Gastrocnemius medialis (tissue), 4 donors: ENCODE measurements at regions not wholly inside any gene's neighbourhood (a gene's known extent, or its start where the extent isn't known, plus 50 kb on each side); places are given as distances from the start of the nearest gene placed in this dataset.

Experiments
- CTCF ChIP-seq, 5 experiments: fragments of 450-650 bp in 3 of 5; fragments of 200-600 bp in 2 of 5; sonication (generic) in 2 of 5; IDR thresholded peaks in 4 of 5; conservative IDR thresholded peaks in 1 of 5; 1 replicate in 4 of 5; 2 replicates in 1 of 5; pipeline ENCODE4 v1.5.1; 2016 to 2019; ENCODE audit warnings: antibody characterized with exemption in 5 of 5, mild to moderate bottlenecking in 3 of 5, moderate library complexity in 3 of 5
- POLR2A ChIP-seq, 2 donors: fragments of 450-650 bp; IDR thresholded peaks; one replicate each; pipeline ENCODE4 v1.6.1; 2017; ENCODE audit warnings: antibody characterized with exemption in 2 of 2, mild to moderate bottlenecking in 2 of 2, moderate library complexity in 2 of 2

GRCh38 chr2:45209302-45209701 is 200.1 kb upstream of the SIX2 start:
- TF ChIP-seq CTCF (IDR thresholded peaks at IDR 0.05 in 4 of 5, conservative IDR thresholded peaks at IDR 0.05 in 1 of 5) = no peak
- TF ChIP-seq POLR2A (IDR thresholded peaks at IDR 0.05) = no peak
